DOHH2 (cell line): ENCODE measurements at regions not wholly inside any gene's neighbourhood (a gene's known extent, or its start where the extent isn't known, plus 50 kb on each side); places are given as distances from the start of the nearest gene placed in this dataset.

Experiments
- H3F3A ChIP-seq: fragments of 200-600 bp; sonication (generic), shearing (Covaris generic); 2 replicates; pipeline ENCODE4 v1.6.0; 2016; ENCODE audit warnings: antibody characterized with exemption, mild to moderate bottlenecking; ENCODE audit not compliant: control insufficient read depth, insufficient read depth
- H3K27ac ChIP-seq: fragments of 200-600 bp; sonication (generic); 2 replicates; pipeline ENCODE4 v1.5.1; 2014; ENCODE audit warnings: low read depth, mild to moderate bottlenecking, low read length, moderate library complexity
- H3K27me3 ChIP-seq: fragments of 200-600 bp; sonication (generic); 2 replicates; pipeline ENCODE4 v1.6.1; 2014; ENCODE audit warnings: mild to moderate bottlenecking, low read length, mixed read lengths; ENCODE audit not compliant: control insufficient read depth
- H3K36me3 ChIP-seq: fragments of 200-600 bp; sonication (generic); 2 replicates; pipeline ENCODE4 v1.6.1; 2014; ENCODE audit warnings: mild to moderate bottlenecking, low read length, moderate library complexity, mixed read lengths; ENCODE audit not compliant: control insufficient read depth
- H3K4me1 ChIP-seq: fragments of 200-600 bp; sonication (generic); 2 replicates; pipeline ENCODE4 v1.6.1; 2014; ENCODE audit warnings: mild to moderate bottlenecking, low read length, mixed read lengths; ENCODE audit not compliant: control insufficient read depth
- H3K4me2 ChIP-seq: fragments of 200-600 bp; sonication (generic); 2 replicates; pipeline ENCODE4 v1.6.0; 2014; ENCODE audit warnings: mild to moderate bottlenecking, low read length, moderate library complexity
- H3K4me3 ChIP-seq: fragments of 200-600 bp; sonication (generic); 2 replicates; pipeline ENCODE4 v1.5.1; 2014; ENCODE audit warnings: mild to moderate bottlenecking, low read length, mixed read lengths
- H3K79me2 ChIP-seq: fragments of 200-600 bp; sonication (generic); 2 replicates; pipeline ENCODE4 v1.6.1; 2014; ENCODE audit warnings: mild to moderate bottlenecking, low read length, mixed read lengths; ENCODE audit not compliant: control insufficient read depth
- H3K9me2 ChIP-seq: fragments of 200-600 bp; sonication (generic); replicated peaks from 2 replicates; pipeline ENCODE4 v1.6.1; 2014; ENCODE audit warnings: mild to moderate bottlenecking, low read length, mixed read lengths; ENCODE audit not compliant: control insufficient read depth
- H3K9me3 ChIP-seq: fragments of 200-600 bp; sonication (generic); 2 replicates; pipeline ENCODE4 v1.6.1; 2014; ENCODE audit warnings: antibody characterized with exemption, low read length, mixed read lengths; ENCODE audit not compliant: control insufficient read depth, insufficient read depth
- H4K20me1 ChIP-seq: fragments of 200-600 bp; sonication (generic); 2 replicates; pipeline ENCODE4 v1.6.0; 2014; ENCODE audit warnings: low read depth, mild to moderate bottlenecking, antibody characterized with exemption, low read length, moderate library complexity; ENCODE audit not compliant: control insufficient read depth, insufficient read depth
- CTCF ChIP-seq: fragments of 200-600 bp; sonication (generic); IDR thresholded peaks from one replicate; pipeline ENCODE4 v1.5.1; 2014; ENCODE audit warnings: antibody characterized with exemption, mild to moderate bottlenecking, low read depth, low read length; ENCODE audit not compliant: poor library complexity, severe bottlenecking
- EZH2phosphoT487 ChIP-seq: fragments of 200-600 bp; sonication (generic); IDR thresholded peaks from 2 replicates; pipeline ENCODE4 v1.6.1; 2017; ENCODE audit warnings: borderline replicate concordance, mild to moderate bottlenecking, antibody characterized with exemption, low read length, moderate library complexity, mixed read lengths

GRCh38 chr2:39506215-39506614 lies 69.1 kb upstream of the MAP4K3 start:
- peaks cover 32% of the 10 kb centered on the region for H3K4me1 ChIP-seq
- TF ChIP-seq CTCF (no peak), EZH2phosphoT487 (no peak)

GRCh38 chr2:39508198-39508597 lies 71.1 kb upstream of the MAP4K3 start:
- TF ChIP-seq CTCF (no peak), EZH2phosphoT487 (no peak)
- no peak overlapping the region for H3K4me3 ChIP-seq

More at GRCh38 chr2:39506215-39506614, 69.1 kb upstream of the MAP4K3 start:
- H3K27me3 ChIP-seq = peaks cover 2% of the 10 kb centered on the region; the same call in 1 of the 2 replicates
- H3K9me3 ChIP-seq = no peaks in the 10 kb centered on the region
- H3K4me3 ChIP-seq = no peak overlapping the region
- no peaks in the 10 kb centered on the region for H3K36me3 ChIP-seq
- H4K20me1 ChIP-seq = no peaks in the 10 kb centered on the region
- H3K4me2 ChIP-seq = no peak overlapping the region
- H3K9me2 ChIP-seq = no peaks in the 10 kb centered on the region
- no peak overlapping the region for H3K27ac ChIP-seq
- no peaks in the 10 kb centered on the region for H3K79me2 ChIP-seq
- H3F3A ChIP-seq = no peaks in the 10 kb centered on the region

GRCh38 chr2:39510140-39510539 lies 73.1 kb upstream of the MAP4K3 start:
- TF ChIP-seq CTCF = no peak
- no peak for TF ChIP-seq EZH2phosphoT487
- H3K4me1 ChIP-seq = peaks cover 11% of the 10 kb centered on the region
- H3K9me3 ChIP-seq = no peaks in the 10 kb centered on the region
- no peak overlapping the region for H3K27ac ChIP-seq
- H3K9me2 ChIP-seq = no peaks in the 10 kb centered on the region
- no peaks in the 10 kb centered on the region for H4K20me1 ChIP-seq
- H3K4me2 ChIP-seq = no peak overlapping the region
- H3K27me3 ChIP-seq = no peaks in the 10 kb centered on the region
- H3F3A ChIP-seq = no peaks in the 10 kb centered on the region
- H3K36me3 ChIP-seq = no peaks in the 10 kb centered on the region
- no peak overlapping the region for H3K4me3 ChIP-seq
- no peaks in the 10 kb centered on the region for H3K79me2 ChIP-seq

More at GRCh38 chr2:39508198-39508597, 71.1 kb upstream of the MAP4K3 start:
- H3F3A ChIP-seq = no peaks in the 10 kb centered on the region
- no peaks in the 10 kb centered on the region for H3K9me3 ChIP-seq
- no peaks in the 10 kb centered on the region for H3K79me2 ChIP-seq
- no peak overlapping the region for H3K27ac ChIP-seq
- H3K9me2 ChIP-seq = no peaks in the 10 kb centered on the region
- peaks cover 20% of the 10 kb centered on the region for H3K4me1 ChIP-seq
- H3K36me3 ChIP-seq = no peaks in the 10 kb centered on the region
- no peak overlapping the region for H3K4me2 ChIP-seq
- H3K27me3 ChIP-seq = no peaks in the 10 kb centered on the region
- no peaks in the 10 kb centered on the region for H4K20me1 ChIP-seq

GRCh38 chr2:39511219-39511604 lies 74.1 kb upstream of the MAP4K3 start:
- peaks cover 10% of the 10 kb centered on the region for H3K4me1 ChIP-seq
- no peaks in the 10 kb centered on the region for H3K9me3 ChIP-seq
- H3K9me2 ChIP-seq = no peaks in the 10 kb centered on the region
- no peak for TF ChIP-seq CTCF
- TF ChIP-seq EZH2phosphoT487 = no peak
- H3K27ac ChIP-seq = no peak overlapping the region
- H3K4me3 ChIP-seq = no peak overlapping the region
- H3K27me3 ChIP-seq = no peaks in the 10 kb centered on the region
- H3F3A ChIP-seq = no peaks in the 10 kb centered on the region
- H4K20me1 ChIP-seq = no peaks in the 10 kb centered on the region
- H3K4me2 ChIP-seq = no peak overlapping the region
- H3K36me3 ChIP-seq = no peaks in the 10 kb centered on the region
- H3K79me2 ChIP-seq = no peaks in the 10 kb centered on the region
